Suppressor macrophage treated with lipopolysaccharide for 4 hours (primary cell): ENCODE measurements at regions not wholly inside any gene's neighbourhood (a gene's known extent, or its start where the extent isn't known, plus 50 kb on each side); places are given as distances from the start of the nearest gene placed in this dataset.
"Not testable (repeated sequence)": the region's sequence is repeated elsewhere in the genome, so short reads cannot be mapped to it uniquely, and the experiment has no call there.

Source experiments
- DNase-seq: peaks from one replicate; pipeline ENCODE4 v3.0.0-alpha.2; 2020

DNA sequence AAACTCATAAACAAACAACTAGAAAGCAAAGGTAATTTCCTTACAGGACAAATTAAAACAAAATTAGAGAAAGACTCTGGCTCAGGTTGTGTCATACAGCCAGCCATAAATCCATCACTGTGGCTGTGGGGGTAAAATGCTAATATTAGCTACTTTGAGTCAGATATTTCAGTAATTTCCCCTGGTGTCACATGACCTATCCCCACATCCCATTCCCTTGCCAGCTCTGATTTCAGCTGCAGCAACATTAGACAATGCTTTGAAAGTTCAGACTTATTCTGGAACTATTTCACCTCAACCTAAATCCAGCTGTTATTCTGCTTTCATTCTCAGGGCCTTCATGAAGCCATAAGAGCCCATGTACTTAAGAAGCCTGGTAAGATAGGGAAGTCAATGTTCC, 55.3 kb downstream of the RPL10L start:
- DNase-seq: peak; percentile 3

- no peak for DNase-seq
Measured at GRCh38 chr14:46582826-46583225, 68.8 kb downstream of the RPL10L start.

GRCh38 chr14:46581036-46581671, 70.4 kb downstream of the RPL10L start:
- DNase-seq: peak; percentile 59

DNA sequence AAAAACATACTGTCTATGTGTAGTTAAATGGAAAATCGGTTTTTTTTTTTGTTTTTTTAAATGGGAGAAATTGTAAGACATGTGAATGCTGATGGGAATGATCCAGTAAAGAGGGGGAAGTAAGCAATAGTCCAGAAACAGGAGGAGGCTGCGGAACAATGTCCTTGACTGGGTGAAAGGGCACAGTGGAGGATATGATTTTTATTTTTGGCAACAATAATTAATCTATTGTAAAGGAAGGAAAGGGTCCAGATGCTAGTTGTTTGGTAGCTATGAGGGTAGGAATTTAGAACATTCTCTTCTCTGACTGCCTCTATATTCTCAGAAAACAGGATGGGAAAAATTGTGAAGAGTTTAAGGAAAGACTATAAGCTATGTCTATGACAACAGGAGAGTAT, 76.6 kb downstream of the RPL10L start:
- no peak for DNase-seq

DNA sequence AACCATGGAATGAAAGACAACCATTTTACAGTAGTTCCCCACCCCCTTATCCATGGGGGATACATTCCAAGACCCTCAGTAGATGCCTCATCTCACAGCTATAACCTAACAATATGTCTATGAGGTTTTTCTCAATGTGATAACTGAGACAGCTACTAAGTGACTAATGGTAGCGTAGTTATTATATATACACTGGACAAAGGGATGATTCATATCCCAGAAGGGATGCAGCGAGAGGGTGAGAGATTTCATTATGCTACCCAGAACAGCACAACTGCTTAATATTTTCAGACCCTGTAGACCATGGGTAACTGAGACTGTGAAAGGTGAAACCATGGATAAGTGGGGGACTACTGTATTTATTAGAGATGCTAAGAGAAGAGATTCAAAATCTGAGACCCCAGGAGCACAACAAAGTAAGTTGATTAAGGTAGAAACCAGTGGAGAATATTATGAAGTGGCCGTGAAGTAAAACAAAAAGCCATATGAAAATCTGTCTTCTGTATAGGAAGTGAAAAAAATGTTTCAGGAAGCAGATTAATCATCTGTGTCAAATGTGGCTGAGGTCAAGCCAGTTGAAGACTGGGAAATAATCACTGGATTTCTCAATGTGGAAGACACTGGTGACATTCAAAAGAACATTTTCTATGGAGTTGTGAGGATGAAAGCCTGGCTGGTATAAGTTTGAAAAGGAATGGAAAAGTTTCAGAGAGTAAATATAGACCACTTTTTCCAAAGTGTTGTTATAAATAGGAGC, 77.2 kb downstream of the RPL10L start:
- peak; percentile 54 for DNase-seq

- DNase-seq: no peak
Measured at GRCh38 chr14:46573498-46573897, 78.1 kb downstream of the RPL10L start.

GRCh38 chr14:46571970-46572369, 79.6 kb downstream of the RPL10L start:
- no peak for DNase-seq

- not testable (repeated sequence) for DNase-seq
Measured at GRCh38 chr14:46568161-46568560, 83.4 kb downstream of the RPL10L start.

- no peak for DNase-seq
Measured at GRCh38 chr14:46550836-46551235, 100.7 kb downstream of the RPL10L start.

DNA sequence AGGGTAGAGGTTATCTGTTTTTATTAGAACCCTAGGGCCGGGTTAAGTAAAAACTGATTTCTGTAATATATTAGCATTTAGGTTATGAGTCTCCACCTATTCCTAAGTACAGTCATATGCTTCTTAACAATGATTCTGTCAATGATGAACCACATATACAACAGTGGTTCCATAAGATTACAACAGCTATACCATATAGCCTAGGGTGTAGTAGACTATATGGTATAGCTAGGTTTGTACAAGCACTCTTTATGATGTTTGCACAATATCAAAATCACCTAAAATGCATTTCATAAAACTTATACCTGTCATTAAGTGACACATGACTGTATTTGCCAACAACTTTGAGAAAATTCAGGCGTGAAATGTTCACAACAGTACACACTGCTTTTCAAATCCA, 110.6 kb downstream of the RPL10L start:
- DNase-seq: no peak

DNA sequence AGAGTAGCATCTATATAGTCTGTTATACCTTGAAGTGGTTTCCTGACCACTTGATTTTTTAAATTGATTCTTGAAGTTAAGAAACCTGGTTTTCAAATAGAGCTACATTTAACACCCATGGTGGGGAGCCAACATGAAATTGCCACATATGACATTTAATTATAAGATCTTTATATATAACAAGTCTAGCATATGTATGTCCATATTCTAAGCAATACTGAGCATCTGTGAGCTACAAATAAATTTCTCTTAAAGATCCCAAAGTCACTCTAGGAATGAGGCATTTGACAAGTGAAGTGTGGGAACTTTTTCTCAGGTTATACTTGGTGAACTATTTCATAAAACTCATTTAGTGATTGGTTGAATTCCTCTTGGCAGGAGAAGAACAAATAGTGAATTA, 132.5 kb downstream of the RPL10L start:
- no peak for DNase-seq

- DNase-seq: not testable (repeated sequence)
Measured at GRCh38 chr14:46508752-46509151, 142.8 kb downstream of the RPL10L start.

DNA sequence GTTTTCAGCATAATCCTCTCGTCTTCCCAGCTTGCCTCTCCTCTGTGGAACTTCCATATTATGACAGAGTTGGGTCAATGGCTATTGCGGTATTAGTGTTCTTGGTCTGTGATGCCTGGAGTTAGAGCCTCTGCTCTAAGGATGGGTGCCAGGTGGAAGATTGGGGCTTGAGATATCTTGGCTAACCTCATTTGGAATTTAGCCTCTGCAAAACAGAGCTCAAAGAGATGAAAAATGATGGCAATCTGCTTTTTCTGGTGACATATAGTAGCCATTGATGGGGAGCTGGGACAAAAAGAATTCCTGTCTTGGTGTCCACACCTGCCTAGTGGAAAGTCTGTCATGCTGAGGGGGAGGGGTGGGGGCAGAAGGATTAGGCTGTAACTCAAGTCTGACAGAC, 152.1 kb downstream of the RPL10L start:
- DNase-seq: no peak

GRCh38 chr14:46496409-46496808, 155.2 kb downstream of the RPL10L start:
- DNase-seq: no peak

DNA sequence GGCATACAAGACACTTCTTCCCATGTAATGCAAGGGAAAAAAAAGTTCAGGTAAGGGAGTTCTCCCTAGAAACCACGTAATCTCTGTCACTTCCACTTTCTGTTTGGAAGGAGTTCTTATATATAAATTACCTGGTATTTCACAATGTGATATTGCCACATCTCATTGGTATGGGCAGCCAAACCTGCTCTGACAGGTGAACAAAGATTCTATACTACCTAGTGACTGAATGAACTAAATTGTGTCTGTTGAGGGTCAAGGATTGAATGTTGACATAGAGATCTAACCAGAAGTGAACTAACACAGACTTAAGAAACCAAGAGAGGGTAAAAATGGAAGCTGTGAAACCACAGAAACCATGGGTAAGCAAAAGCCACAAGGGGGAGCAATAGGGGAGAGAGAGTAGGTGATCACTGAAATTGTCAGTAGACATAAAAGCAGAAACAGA, 161.3 kb downstream of the RPL10L start:
- DNase-seq: peak; percentile 28

GRCh38 chr14:46488374-46488773, 163.2 kb downstream of the RPL10L start:
- no peak for DNase-seq

DNA sequence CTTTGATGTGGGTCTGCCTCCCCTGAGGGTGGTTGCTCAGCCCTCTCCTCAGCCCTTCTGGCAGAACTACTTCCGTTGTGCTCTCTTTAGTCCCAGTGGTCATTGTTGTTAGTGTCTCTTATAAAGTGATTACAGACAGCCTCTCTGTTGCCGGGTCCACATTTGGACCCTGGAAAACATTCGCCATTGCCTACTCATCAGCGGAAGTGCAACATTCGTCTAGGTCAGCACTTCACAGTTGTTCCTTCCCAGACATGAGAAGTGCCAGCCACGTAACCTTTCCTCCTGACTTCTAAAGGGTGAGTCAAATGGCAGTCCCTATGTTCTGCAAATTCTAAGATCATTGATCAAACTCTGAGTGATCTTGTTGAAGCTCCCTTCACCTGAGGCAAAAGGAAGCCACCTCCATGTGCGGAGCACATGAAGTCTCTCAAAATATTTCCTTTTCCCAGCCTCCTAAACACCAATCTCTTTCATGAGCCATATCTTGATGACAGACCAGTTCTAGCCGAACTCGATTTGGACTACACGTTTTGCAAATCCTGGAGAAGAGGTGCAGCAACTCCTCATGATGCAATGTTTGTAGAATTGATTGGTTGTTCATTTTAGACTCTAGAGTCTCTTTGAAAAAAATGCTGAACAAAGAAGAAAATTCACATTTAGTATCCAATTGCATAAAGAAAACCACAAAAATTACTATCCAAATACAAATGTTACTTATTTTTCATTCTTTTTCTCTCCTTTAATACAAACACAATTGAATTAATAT, 163.8 kb downstream of the RPL10L start:
- no peak for DNase-seq

- no peak for DNase-seq
Measured at GRCh38 chr14:46482200-46482599, 169.4 kb downstream of the RPL10L start.

DNA sequence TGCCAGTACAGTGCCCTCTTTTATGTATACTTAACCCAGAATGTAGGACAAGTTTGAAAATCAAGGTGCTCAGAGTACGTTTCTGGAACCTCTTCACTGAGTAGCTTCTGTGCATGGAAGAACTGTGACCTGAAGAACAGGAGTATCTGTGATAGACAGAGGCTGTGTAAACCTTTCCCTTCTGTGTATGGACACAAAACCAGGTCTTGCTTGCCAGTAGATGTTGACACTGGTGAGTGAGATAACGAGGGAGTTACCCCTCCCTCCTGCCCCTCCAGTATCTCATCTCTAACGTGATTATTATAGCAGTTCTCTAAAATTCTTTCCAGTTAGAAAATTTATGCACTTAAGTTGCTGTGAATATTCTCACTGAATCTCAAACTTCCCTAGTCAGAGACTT, 170.8 kb downstream of the RPL10L start:
- DNase-seq: no peak

DNA sequence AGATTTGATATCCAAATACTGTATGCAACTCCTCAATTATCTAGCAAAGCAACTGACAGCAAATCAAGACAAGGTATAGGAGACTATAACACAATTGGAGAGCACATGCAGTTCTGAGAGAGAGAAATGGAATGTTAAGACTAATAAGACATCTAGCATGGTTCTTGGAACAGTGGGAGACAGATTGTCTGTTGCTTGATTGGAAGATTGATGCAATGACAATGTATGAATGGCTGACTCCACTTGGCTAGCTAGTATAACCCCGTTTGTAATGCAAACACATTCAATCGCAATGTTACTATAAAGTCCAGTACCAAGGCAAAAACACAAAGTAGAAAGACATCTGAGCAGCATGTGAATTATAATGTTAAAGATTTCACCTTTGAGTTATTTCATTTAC, 179.3 kb downstream of the RPL10L start:
- no peak for DNase-seq

DNA sequence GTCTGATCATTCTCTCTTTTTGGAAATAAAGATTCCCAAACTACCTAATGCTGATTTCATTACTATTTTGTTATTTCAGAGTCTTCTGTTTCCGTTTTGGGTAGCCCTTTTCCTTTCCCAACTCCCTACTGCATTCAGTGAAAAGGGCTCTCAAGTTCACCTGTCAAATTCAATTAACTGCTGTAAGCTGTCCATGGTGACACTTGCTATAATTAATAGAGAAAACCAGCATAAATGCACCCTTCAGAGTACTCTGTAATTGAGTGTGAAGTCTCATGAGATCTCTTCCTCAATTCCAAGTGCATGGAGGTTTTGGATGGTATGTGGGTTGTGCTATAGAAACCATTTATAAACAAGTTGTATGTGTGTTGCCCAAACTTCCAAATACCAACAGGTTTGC, 187.2 kb downstream of the RPL10L start:
- no peak for DNase-seq

DNA sequence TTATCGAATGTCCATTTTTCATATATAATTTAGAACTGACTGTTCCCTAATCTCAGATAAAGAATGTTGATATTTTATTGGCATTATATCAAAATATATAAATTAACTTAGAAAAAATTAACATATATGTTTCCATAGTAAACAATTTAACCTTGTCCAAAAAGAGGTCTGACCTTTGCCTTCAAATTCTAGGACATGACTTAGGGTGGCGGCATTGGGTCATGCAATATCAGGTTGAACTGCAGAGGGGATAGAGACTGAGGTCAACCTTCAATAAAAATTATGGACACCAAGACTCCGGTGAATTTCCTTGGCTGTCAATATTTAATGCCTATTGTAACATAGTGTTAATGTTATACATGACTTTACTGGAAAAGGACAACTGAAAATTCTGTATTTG, 199.8 kb downstream of the RPL10L start:
- DNase-seq: no peak

DNA sequence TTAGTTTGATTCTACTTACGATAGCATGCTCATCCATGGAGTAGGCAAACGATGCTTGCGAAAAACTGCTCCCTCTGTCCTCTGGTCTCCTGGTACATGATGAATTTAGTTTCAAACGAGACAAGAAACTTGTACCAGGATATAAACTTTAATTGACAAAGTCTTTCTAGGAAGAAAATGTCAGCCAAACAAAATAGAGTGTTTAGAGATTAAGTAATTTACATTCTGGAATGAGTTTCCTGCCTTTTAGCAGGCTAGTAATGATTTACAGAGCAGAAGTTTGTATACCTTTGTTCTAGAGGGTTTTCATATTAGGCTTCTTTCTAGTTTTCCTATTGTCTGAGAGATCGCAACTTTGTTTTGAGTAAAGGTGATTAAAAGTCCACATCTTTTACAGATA, 206.9 kb downstream of the RPL10L start:
- no peak for DNase-seq

DNA sequence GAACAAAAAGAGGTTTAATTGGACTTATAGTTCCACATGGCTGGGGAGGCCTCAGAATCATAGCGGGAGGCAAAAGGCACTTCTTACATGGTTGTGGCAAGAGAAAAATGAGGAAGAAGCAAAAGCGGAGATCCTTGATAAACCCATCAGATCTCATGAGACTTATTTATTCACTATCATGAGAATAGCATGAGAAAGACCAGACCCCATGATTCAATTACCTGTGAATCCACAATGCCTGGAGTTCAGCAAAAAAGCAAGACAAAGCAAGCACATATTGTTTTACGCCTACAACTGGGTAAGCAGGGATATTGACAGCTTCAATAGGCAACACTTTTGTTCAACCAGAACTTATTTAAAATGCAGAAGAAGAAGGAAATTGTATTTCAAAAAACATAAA, 218.2 kb downstream of the RPL10L start:
- no peak for DNase-seq
